Putamen (tissue), 1 donor: ENCODE measurements at regions not wholly inside any gene's neighbourhood (a gene's known extent, or its start where the extent isn't known, plus 50 kb on each side); places are given as distances from the start of the nearest gene placed in this dataset.
"Not testable (repeated sequence)": the region's sequence is repeated elsewhere in the genome, so short reads cannot be mapped to it uniquely, and the experiment has no call there.

ENCODE experiments used
- DNase-seq: peaks from one replicate; pipeline ENCODE4 v3.0.0-alpha.2; 2016; ENCODE audit warnings: low spot score

- no peak for DNase-seq
These were observed 147.0 kb upstream of the OR4E1 start for GRCh38 chr14:21820631-21821030.

- DNase-seq, result not testable (repeated sequence)
These were observed 146.3 kb upstream of the OR4E1 start for GRCh38 chr14:21819891-21820290.

- DNase-seq, result not testable (repeated sequence)
These were observed 143.4 kb upstream of the OR4E1 start for GRCh38 chr14:21817010-21817409.

- DNase-seq, result no peak
These were observed 134.4 kb upstream of the OR4E1 start for GRCh38 chr14:21807975-21808374.

- no peak for DNase-seq
These were observed 131.4 kb upstream of the OR4E1 start for GRCh38 chr14:21804981-21805380.

GRCh38 chr14:21802441-21802840 is 128.8 kb upstream of the OR4E1 start:
- peak; percentile 72 for DNase-seq

GRCh38 chr14:21796916-21797315 is 123.3 kb upstream of the OR4E1 start:
- peak; percentile 10 for DNase-seq

GRCh38 chr14:21795456-21795855 is 121.8 kb upstream of the OR4E1 start:
- no peak for DNase-seq

- DNase-seq, result no peak
These were observed 118.1 kb upstream of the OR4E1 start for GRCh38 chr14:21791749-21792148.

- not testable (repeated sequence) for DNase-seq
These were observed 115.1 kb upstream of the OR4E1 start for GRCh38 chr14:21788687-21789086.

- not testable (repeated sequence) for DNase-seq
These were observed 113.6 kb upstream of the OR4E1 start for GRCh38 chr14:21787242-21787641.

- no peak for DNase-seq
These were observed 107.9 kb upstream of the OR4E1 start for GRCh38 chr14:21781543-21781942.

- DNase-seq, result no peak
These were observed 106.9 kb upstream of the OR4E1 start for GRCh38 chr14:21780429-21781084.

GRCh38 chr14:21771671-21772070 is 98.1 kb upstream of the OR4E1 start:
- no peak for DNase-seq

GRCh38 chr14:21768875-21769257 is 95.2 kb upstream of the OR4E1 start:
- DNase-seq, result no peak

- DNase-seq, result no peak
These were observed 94.7 kb upstream of the OR4E1 start for GRCh38 chr14:21768116-21768874.

GRCh38 chr14:21760360-21760759 is 86.7 kb upstream of the OR4E1 start:
- DNase-seq, result not testable (repeated sequence)

- DNase-seq, result no peak
These were observed 75.8 kb upstream of the OR4E1 start for GRCh38 chr14:21749306-21749868.

- peak; percentile 48 for DNase-seq
These were observed 75.3 kb upstream of the OR4E1 start for GRCh38 chr14:21748869-21749303.

GRCh38 chr14:21735639-21736307 is 62.2 kb upstream of the OR4E1 start:
- DNase-seq, result no peak

- no peak for DNase-seq
These were observed 61.6 kb upstream of the OR4E1 start for GRCh38 chr14:21735200-21735599.

GRCh38 chr14:21734457-21735074 is 60.9 kb upstream of the OR4E1 start:
- peak; percentile 16 for DNase-seq
